HepG2 (cell line): ENCODE measurements at regions not wholly inside any gene's neighbourhood (a gene's known extent, or its start where the extent isn't known, plus 50 kb on each side); places are given as distances from the start of the nearest gene placed in this dataset.

ENCODE experiments used
- ARID3A ChIP-seq: IDR thresholded peaks from 2 replicates; pipeline ENCODE4 v1.6.1; 2012; ENCODE audit warnings: low read depth, low read length, improper control_type of control experiment
- BCL3 ChIP-seq: sonication (generic); formaldehyde crosslinking; IDR thresholded peaks from 2 replicates; pipeline ENCODE4 v1.5.1; 2020; ENCODE audit warnings: mild to moderate bottlenecking, missing genetic modification reagents, moderate library complexity
- CHCHD3 ChIP-seq: sonication (generic); formaldehyde crosslinking; IDR thresholded peaks from 2 replicates; pipeline ENCODE4 v1.8.0; 2022; ENCODE audit warnings: mild to moderate bottlenecking, missing genetic modification reagents, moderate library complexity
- ESRRA ChIP-seq: sonication (generic); formaldehyde crosslinking; IDR thresholded peaks from 2 replicates; pipeline ENCODE4 v1.5.1; 2020; ENCODE audit warnings: mild to moderate bottlenecking, low read depth, missing genetic modification reagents
- ETV5 ChIP-seq: IDR thresholded peaks from 2 replicates; pipeline ENCODE4 v1.6.1; 2018; ENCODE audit warnings: missing biosample characterization, missing genetic modification reagents, inconsistent platforms, borderline replicate concordance
- FLYWCH1 ChIP-seq: sonication (generic); formaldehyde crosslinking; IDR thresholded peaks from 2 replicates; pipeline ENCODE4 v1.8.1; 2023; ENCODE audit warnings: mild to moderate bottlenecking, missing genetic modification reagents
- GATA4 ChIP-seq: sonication (generic); IDR thresholded peaks from 2 replicates; pipeline ENCODE4 v1.6.1; 2016; ENCODE audit warnings: antibody characterized with exemption, low read depth, borderline replicate concordance
- HMG20A ChIP-seq: IDR thresholded peaks from 2 replicates; pipeline ENCODE4 v1.6.1; 2016; ENCODE audit warnings: borderline replicate concordance
- MXI1 ChIP-seq: IDR thresholded peaks from 3 replicates; pipeline ENCODE4 v1.6.1; 2012; ENCODE audit warnings: low read depth, low read length, inconsistent platforms, borderline replicate concordance
- NRL ChIP-seq: sonication (generic); formaldehyde crosslinking; IDR thresholded peaks from 2 replicates; pipeline ENCODE4 v1.5.0; 2020; ENCODE audit warnings: missing genetic modification reagents, mild to moderate bottlenecking, moderate library complexity, borderline replicate concordance
- PAX8 ChIP-seq: sonication (generic); formaldehyde crosslinking; IDR thresholded peaks from 2 replicates; pipeline ENCODE4 v1.8.0; 2022; ENCODE audit warnings: mild to moderate bottlenecking, missing genetic modification reagents, borderline replicate concordance
- TFDP2 ChIP-seq: sonication (generic); formaldehyde crosslinking; IDR thresholded peaks from 2 replicates; pipeline ENCODE4 v1.4.0; 2020; ENCODE audit warnings: missing genetic modification reagents
- THAP7 ChIP-seq: sonication (generic); formaldehyde crosslinking; IDR thresholded peaks from 2 replicates; pipeline ENCODE4 v1.8.1; 2023; ENCODE audit warnings: mild to moderate bottlenecking, missing genetic modification reagents
- THAP8 ChIP-seq: sonication (generic); formaldehyde crosslinking; IDR thresholded peaks from 2 replicates; pipeline ENCODE4 v1.5.1; 2020; ENCODE audit warnings: missing genetic modification reagents, mild to moderate bottlenecking, borderline replicate concordance
- U2AF2 ChIP-seq: fragments of 200-400 bp; formaldehyde crosslinking; IDR thresholded peaks from 2 replicates; pipeline ENCODE4 v1.6.1; 2017; ENCODE audit warnings: low read depth, mild to moderate bottlenecking, low read length
- UBTF ChIP-seq: sonication (generic); formaldehyde crosslinking; IDR thresholded peaks from 2 replicates; pipeline ENCODE4 v1.4.0; 2020; ENCODE audit warnings: mild to moderate bottlenecking, missing genetic modification reagents
- ZBTB20 ChIP-seq: sonication (generic); formaldehyde crosslinking; IDR thresholded peaks from 2 replicates; pipeline ENCODE4 v1.8.1; 2023; ENCODE audit warnings: missing genetic modification reagents, low read depth, mild to moderate bottlenecking, borderline replicate concordance
- ZNF253 ChIP-seq: sonication (generic); formaldehyde crosslinking; IDR thresholded peaks from 2 replicates; pipeline ENCODE4 v1.8.0; 2022; ENCODE audit warnings: mild to moderate bottlenecking, missing genetic modification reagents, borderline replicate concordance
- ZNF431 ChIP-seq: sonication (generic); formaldehyde crosslinking; IDR thresholded peaks from 2 replicates; pipeline ENCODE4 v1.9.0; 2022; ENCODE audit warnings: missing genetic modification reagents, low read depth, mild to moderate bottlenecking, borderline replicate concordance
- ZNF773 ChIP-seq: sonication (generic); formaldehyde crosslinking; IDR thresholded peaks from 2 replicates; pipeline ENCODE4 v1.4.0; 2020; ENCODE audit warnings: missing genetic modification reagents, borderline replicate concordance

- TF ChIP-seq THAP7 (CRISPR knock-in tag) = 0 out of 2 replicates have a peak, but pooled peaks have one; percentile 58
- no peak for TF ChIP-seq TFDP2 (CRISPR knock-in tag)
- no peak for TF ChIP-seq ARID3A
- TF ChIP-seq ZBTB20 (CRISPR knock-in tag) = peak; percentile 57; the same call in 1 of the 2 replicates
- TF ChIP-seq UBTF = peak; percentile 55; the same call in 1 of the 2 replicates
- TF ChIP-seq THAP8 = no peak
- TF ChIP-seq FLYWCH1 (CRISPR knock-in tag) = no peak
- TF ChIP-seq MXI1 = no peak
- TF ChIP-seq PAX8 (CRISPR knock-in tag) = no peak
- no peak for TF ChIP-seq NRL (CRISPR knock-in tag)
- no peak for TF ChIP-seq BCL3 (CRISPR knock-in tag)
- no peak for TF ChIP-seq U2AF2
- no peak for TF ChIP-seq ESRRA (CRISPR knock-in tag)
- TF ChIP-seq ZNF431 = 0 out of 2 replicates have a peak, but pooled peaks have one; percentile 42
- no peak for TF ChIP-seq GATA4
- TF ChIP-seq HMG20A (CRISPR knock-in tag) = peak; percentile 76; the same call in 1 of the 2 replicates
- TF ChIP-seq ETV5 (CRISPR knock-in tag) = peak; percentile 97
- no peak for TF ChIP-seq ZNF253 (CRISPR knock-in tag)
- TF ChIP-seq CHCHD3 (CRISPR knock-in tag) = no peak
- TF ChIP-seq ZNF773 (CRISPR knock-in tag) = no peak
Measured at GRCh38 chr15:66931768-66932633, 133.4 kb upstream of the SMAD3 start (continued).
